HG03159 (cell line): ENCODE measurements at regions not wholly inside any gene's neighbourhood (a gene's known extent, or its start where the extent isn't known, plus 50 kb on each side); places are given as distances from the start of the nearest gene placed in this dataset.

ENCODE experiments used
- ATAC-seq: cut with Tn5 transposase; IDR thresholded peaks from one replicate; pipeline ENCODE4 v1.9.1; 2021; ENCODE audit warnings: mild to moderate bottlenecking, moderate library complexity; ENCODE audit not compliant: unreplicated experiment

- ATAC-seq, result no peak
Measured at GRCh38 chr22:48853627-48854240, 973.9 kb downstream of the BRD1 start.

- ATAC-seq, result no peak
Measured at GRCh38 chr22:48851933-48852549, 975.6 kb downstream of the BRD1 start.

- ATAC-seq, result no peak
Measured at GRCh38 chr22:48850658-48851287, 976.9 kb downstream of the BRD1 start.

GRCh38 chr22:48849963-48850657 is 977.6 kb downstream of the BRD1 start:
- ATAC-seq, result no peak

GRCh38 chr22:48849219-48849912 is 978.3 kb downstream of the BRD1 start:
- no peak for ATAC-seq

GRCh38 chr22:48846200-48846599 is 981.5 kb downstream of the BRD1 start:
- ATAC-seq, result no peak

GRCh38 chr22:48845356-48845936 is 982.2 kb downstream of the BRD1 start:
- ATAC-seq, result no peak

- no peak for ATAC-seq
Measured at GRCh38 chr22:48844056-48844675, 983.5 kb downstream of the BRD1 start.

- no peak for ATAC-seq
Measured at GRCh38 chr22:48843640-48844039, 984.0 kb downstream of the BRD1 start.

- no peak for ATAC-seq
Measured at GRCh38 chr22:48842976-48843375, 984.7 kb downstream of the BRD1 start.

- no peak for ATAC-seq
Measured at GRCh38 chr22:48842583-48842945, 985.1 kb downstream of the BRD1 start.

- no peak for ATAC-seq
Measured at GRCh38 chr22:48841881-48842582, 985.6 kb downstream of the BRD1 start.

GRCh38 chr22:48840112-48840949 is 987.3 kb downstream of the BRD1 start:
- ATAC-seq, result no peak

- no peak for ATAC-seq
Measured at GRCh38 chr22:48838846-48839730, 988.6 kb downstream of the BRD1 start.

GRCh38 chr22:48838376-48838775 is 989.3 kb downstream of the BRD1 start:
- ATAC-seq, result no peak

GRCh38 chr22:48837341-48837935 is 990.2 kb downstream of the BRD1 start:
- ATAC-seq, result no peak

- no peak for ATAC-seq
Measured at GRCh38 chr22:48836673-48837340, 990.9 kb downstream of the BRD1 start.
